IMR-90 (cell line): ENCODE measurements at regions not wholly inside any gene's neighbourhood (a gene's known extent, or its start where the extent isn't known, plus 50 kb on each side); places are given as distances from the start of the nearest gene placed in this dataset.
A peak's percentile ranks its signal among the peaks of the same experiment; 100 is the strongest.

ENCODE experiments used
- ATAC-seq: fragments of 200-7000 bp; cut with Tn5 transposase; 2 replicates; pipeline ENCODE4 v1.9.1; 2020; ENCODE audit warnings: low read depth, mild to moderate bottlenecking, moderate library complexity
- BruUV-seq: library from RNA; stranded (reverse); fragments of 400-500 nt; replicated peaks from 2 replicates; lab custom pipeline; 2021; lab: Mats Ljungman, UMichigan
- CTCF ChIA-PET: fragments of 300-600 bp; formaldehyde crosslinking; extraction: SDS; loops from one replicate; lab custom pipeline; 2021; ENCODE audit warnings: antibody characterized with exemption; lab: Yijun Ruan, JAX
- POLR2A ChIA-PET: fragments of 300-600 bp; sonication (Branson Sonifier 250); formaldehyde crosslinking; loops from one replicate; lab custom pipeline; 2022; ENCODE audit warnings: antibody characterized with exemption; ENCODE audit not compliant: unreplicated experiment; lab: Charles Lee
- DNase-seq: peaks from one replicate; pipeline ENCODE4 v3.0.0; 2013
- H2AFZ ChIP-seq: replicated peaks from 2 replicates; pipeline ENCODE3; 2013; ENCODE audit warnings: low read length, mild to moderate bottlenecking; ENCODE audit not compliant: poor library complexity
- H2AK5ac ChIP-seq: 2 replicates; pipeline ENCODE4 v1.6.1; 2013; ENCODE audit warnings: low read depth, low read length, inconsistent platforms
- H2AK9ac ChIP-seq: replicated peaks from 2 replicates; pipeline ENCODE3; 2013; ENCODE audit warnings: mild to moderate bottlenecking, low read depth, low read length, moderate library complexity; ENCODE audit not compliant: poor library complexity
- H2BK120ac ChIP-seq: 2 replicates; pipeline ENCODE4 v1.6.1; 2013; ENCODE audit warnings: low read depth, low read length, inconsistent platforms
- H2BK15ac ChIP-seq: 3 replicates; pipeline ENCODE4 v1.6.1; 2013; ENCODE audit warnings: low read depth, low read length, inconsistent platforms
- H2BK20ac ChIP-seq: 2 replicates; pipeline ENCODE4 v1.6.1; 2013; ENCODE audit warnings: low read depth, mild to moderate bottlenecking, inconsistent platforms, low read length, moderate library complexity
- H2BK5ac ChIP-seq: 2 replicates; pipeline ENCODE4 v1.6.1; 2013; ENCODE audit warnings: mild to moderate bottlenecking, low read depth, low read length, inconsistent platforms; ENCODE audit not compliant: poor library complexity, severe bottlenecking
- H3K14ac ChIP-seq: replicated peaks from 2 replicates; pipeline ENCODE4 v1.6.1; 2013; ENCODE audit warnings: low read depth, low read length, inconsistent platforms
- H3K18ac ChIP-seq: 2 replicates; pipeline ENCODE4 v1.6.1; 2013; ENCODE audit warnings: low read depth, low read length, control low read depth
- H3K23ac ChIP-seq: 2 replicates; pipeline ENCODE4 v1.6.1; 2013; ENCODE audit warnings: low read depth, low read length, inconsistent platforms
- H3K27ac ChIP-seq: 2 replicates; pipeline ENCODE4 v1.5.1; 2013; ENCODE audit warnings: mild to moderate bottlenecking, control low read depth, low read length; ENCODE audit not compliant: insufficient read depth
- H3K27me3 ChIP-seq: 2 replicates; pipeline ENCODE4 v1.6.1; 2013; ENCODE audit warnings: low read length; ENCODE audit not compliant: control insufficient read depth, insufficient read depth
- H3K36me3 ChIP-seq: 2 replicates; pipeline ENCODE4 v1.6.1; 2013; ENCODE audit warnings: low read length, mixed read lengths; ENCODE audit not compliant: control insufficient read depth, insufficient read depth
- H3K4ac ChIP-seq: 2 replicates; pipeline ENCODE4 v1.6.1; 2013; ENCODE audit warnings: low read depth, low read length, inconsistent platforms
- H3K4me1 ChIP-seq: 2 replicates; pipeline ENCODE4 v1.6.1; 2013; ENCODE audit warnings: low read length, mixed read lengths; ENCODE audit not compliant: control insufficient read depth, insufficient read depth
- H3K4me2 ChIP-seq: 2 replicates; pipeline ENCODE4 v1.6.1; 2013; ENCODE audit warnings: low read depth, mild to moderate bottlenecking, control low read depth, low read length, moderate library complexity
- H3K4me3 ChIP-seq: 2 replicates; pipeline ENCODE4 v1.5.1; 2013; ENCODE audit warnings: low read depth, mild to moderate bottlenecking, control low read depth, low read length, moderate library complexity; ENCODE audit not compliant: insufficient read depth
- H3K56ac ChIP-seq: 2 replicates; pipeline ENCODE4 v1.6.1; 2013; ENCODE audit warnings: low read length, inconsistent platforms; ENCODE audit not compliant: insufficient read depth; ENCODE audit errors: extremely low read depth
- H3K79me1 ChIP-seq, 2 experiments: 2 replicates each; pipeline ENCODE4 v1.6.1; 2013; ENCODE audit warnings: low read length in 2 of 2, inconsistent platforms in 1 of 2, low read depth in 1 of 2
- H3K9ac ChIP-seq: 2 replicates; pipeline ENCODE4 v1.6.1; 2013; ENCODE audit warnings: low read depth, low read length, control low read depth
- H3K9me1 ChIP-seq: 2 replicates; pipeline ENCODE4 v1.6.1; 2013; ENCODE audit warnings: low read length, inconsistent platforms; ENCODE audit not compliant: insufficient read depth
- H3K9me3 ChIP-seq: 2 replicates; pipeline ENCODE4 v1.6.1; 2013; ENCODE audit warnings: low read length; ENCODE audit not compliant: control insufficient read depth, insufficient read depth
- H4K20me1 ChIP-seq: 2 replicates; pipeline ENCODE4 v1.6.1; 2013; ENCODE audit warnings: low read length, inconsistent platforms; ENCODE audit not compliant: insufficient read depth
- H4K5ac ChIP-seq: 2 replicates; pipeline ENCODE4 v1.6.1; 2013; ENCODE audit warnings: mild to moderate bottlenecking, low read depth, low read length, control low read depth
- H4K8ac ChIP-seq, 2 experiments: 2 replicates each; pipeline ENCODE4 v1.6.1; 2013; ENCODE audit warnings: low read depth in 2 of 2, low read length in 2 of 2, control low read depth in 1 of 2, inconsistent platforms in 1 of 2
- H4K91ac ChIP-seq: 2 replicates; pipeline ENCODE4 v1.6.1; 2013; ENCODE audit warnings: low read depth, low read length, inconsistent platforms; ENCODE audit not compliant: insufficient read depth
- BHLHE40 ChIP-seq: fragments of 150-350 bp; IDR thresholded peaks from 2 replicates; pipeline ENCODE4 v1.6.1; 2016; ENCODE audit warnings: mild to moderate bottlenecking, low read depth, low read length
- CEBPB ChIP-seq: IDR thresholded peaks from 2 replicates; pipeline ENCODE4 v1.6.1; 2012; ENCODE audit warnings: low read depth, low read length, improper control_type of control experiment
- FOS ChIP-seq: fragments of 150-350 bp; IDR thresholded peaks from 2 replicates; pipeline ENCODE4 v1.6.1; 2016; ENCODE audit warnings: low read depth, low read length
- MAZ ChIP-seq: IDR thresholded peaks from 2 replicates; pipeline ENCODE4 v1.6.1; 2012; ENCODE audit warnings: low read depth, mild to moderate bottlenecking, low read length, improper control_type of control experiment, moderate library complexity, borderline replicate concordance
- MXI1 ChIP-seq: IDR thresholded peaks from 2 replicates; pipeline ENCODE4 v1.6.1; 2012; ENCODE audit warnings: low read depth, mild to moderate bottlenecking, low read length, moderate library complexity, borderline replicate concordance
- NFE2L2 ChIP-seq: fragments of 150-350 bp; IDR thresholded peaks from 2 replicates; pipeline ENCODE4 v1.6.1; 2016; ENCODE audit warnings: low read depth, mild to moderate bottlenecking, low read length
- POLR2A ChIP-seq: IDR thresholded peaks from 2 replicates; pipeline ENCODE4 v1.6.1; 2012; ENCODE audit warnings: mild to moderate bottlenecking, low read depth, low read length
- RAD21 ChIP-seq: IDR thresholded peaks from 2 replicates; pipeline ENCODE4 v1.6.1; 2012; ENCODE audit warnings: low read length, improper control_type of control experiment
- RCOR1 ChIP-seq: IDR thresholded peaks from 2 replicates; pipeline ENCODE4 v1.6.1; 2012; ENCODE audit warnings: mild to moderate bottlenecking, low read length, improper control_type of control experiment; ENCODE audit not compliant: insufficient replicate concordance
- SMC3 ChIP-seq: fragments of 150-350 bp; IDR thresholded peaks from 2 replicates; pipeline ENCODE4 v1.6.1; 2016; ENCODE audit warnings: low read depth, mild to moderate bottlenecking, antibody characterized with exemption, low read length, moderate library complexity
- WGBS, 2 experiments: methylation state at CpG; one replicate each; pipeline versions ENCODE4 v1.1.5 to v1.1.7; 2013; ENCODE audit warnings: missing lambda C conversion rate in 2 of 2; ENCODE audit not compliant: insufficient read length in 1 of 2; ENCODE audit errors: extremely low coverage in 2 of 2; 5-methylcytosine and 5-hydroxymethylcytosine counted together
- dilution Hi-C: fragments of 300-500 bp; cut with HindIII; formaldehyde crosslinking; loops from one replicate; pipeline ENCODE4 v1.14.3; 2018; ENCODE audit warnings: low sequenced_read_pairs; ENCODE audit not compliant: unreplicated experiment
- in situ Hi-C: fragments of 300-500 bp; cut with MboI; formaldehyde crosslinking; loops from 3 replicates; pipeline ENCODE4 v1.14.3; 2019; ENCODE audit warnings: low sequenced_read_pairs, inconsistent platforms, mixed read lengths
- intact Hi-C: fragments of 100-400 bp; cut with micrococcal nuclease; formaldehyde crosslinking; loops from 2 replicates; pipeline ENCODE4 v1.10.0; 2022
- TF ChIP-seq, protein P1 (sequence below): fragments of 150-350 bp; IDR thresholded peaks from 2 replicates; pipeline ENCODE4 v1.6.1; 2017; ENCODE audit warnings: mild to moderate bottlenecking, antibody characterized with exemption, low read length, low read depth
- TF ChIP-seq, protein P2 (sequence below): conservative IDR thresholded peaks from 2 replicates; pipeline ENCODE4 v1.5.1; 2012; ENCODE audit warnings: mild to moderate bottlenecking, low read depth, low read length, improper control_type of control experiment

DNA sequence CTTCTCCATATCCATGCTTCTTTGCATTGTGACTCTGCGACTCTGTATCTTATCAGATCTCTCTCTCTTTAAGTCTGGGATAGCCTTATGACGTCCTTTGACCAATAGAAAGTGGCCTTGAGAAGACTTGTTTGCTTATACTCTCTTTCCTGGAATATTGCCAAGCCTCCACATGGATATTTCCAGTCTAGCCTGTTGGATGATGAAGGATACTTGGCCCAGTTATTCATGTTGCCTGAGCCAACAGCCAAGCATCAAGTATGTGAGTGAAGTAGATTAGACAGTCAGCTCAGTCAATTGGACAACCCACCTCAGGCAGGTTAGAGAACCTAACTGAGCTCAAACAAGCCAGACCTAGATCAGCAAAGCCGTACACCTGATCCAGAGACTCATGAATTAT lies 864.2 kb upstream of the MGAT4C start:
- H3K9ac ChIP-seq = no peak overlapping the region
- H2BK120ac ChIP-seq = no peak overlapping the region
- H3K18ac ChIP-seq = no peak overlapping the region
- no peaks in the 10 kb centered on the region for H3K79me1 ChIP-seq
- H3K23ac ChIP-seq = no peak overlapping the region
- DNase-seq = peak; percentile 2
- no peaks in the 10 kb centered on the region for H4K20me1 ChIP-seq
- TF ChIP-seq NFE2L2 (no peak), RAD21 (no peak), SMC3 (no peak), MXI1 (no peak), RCOR1 (no peak), MAZ (no peak), BHLHE40 (no peak), CEBPB (no peak), FOS (no peak), POLR2A (no peak)
- TF ChIP-seq, protein P1, sequence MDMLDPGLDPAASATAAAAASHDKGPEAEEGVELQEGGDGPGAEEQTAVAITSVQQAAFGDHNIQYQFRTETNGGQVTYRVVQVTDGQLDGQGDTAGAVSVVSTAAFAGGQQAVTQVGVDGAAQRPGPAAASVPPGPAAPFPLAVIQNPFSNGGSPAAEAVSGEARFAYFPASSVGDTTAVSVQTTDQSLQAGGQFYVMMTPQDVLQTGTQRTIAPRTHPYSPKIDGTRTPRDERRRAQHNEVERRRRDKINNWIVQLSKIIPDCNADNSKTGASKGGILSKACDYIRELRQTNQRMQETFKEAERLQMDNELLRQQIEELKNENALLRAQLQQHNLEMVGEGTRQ = no peak
- TF ChIP-seq, protein P2, sequence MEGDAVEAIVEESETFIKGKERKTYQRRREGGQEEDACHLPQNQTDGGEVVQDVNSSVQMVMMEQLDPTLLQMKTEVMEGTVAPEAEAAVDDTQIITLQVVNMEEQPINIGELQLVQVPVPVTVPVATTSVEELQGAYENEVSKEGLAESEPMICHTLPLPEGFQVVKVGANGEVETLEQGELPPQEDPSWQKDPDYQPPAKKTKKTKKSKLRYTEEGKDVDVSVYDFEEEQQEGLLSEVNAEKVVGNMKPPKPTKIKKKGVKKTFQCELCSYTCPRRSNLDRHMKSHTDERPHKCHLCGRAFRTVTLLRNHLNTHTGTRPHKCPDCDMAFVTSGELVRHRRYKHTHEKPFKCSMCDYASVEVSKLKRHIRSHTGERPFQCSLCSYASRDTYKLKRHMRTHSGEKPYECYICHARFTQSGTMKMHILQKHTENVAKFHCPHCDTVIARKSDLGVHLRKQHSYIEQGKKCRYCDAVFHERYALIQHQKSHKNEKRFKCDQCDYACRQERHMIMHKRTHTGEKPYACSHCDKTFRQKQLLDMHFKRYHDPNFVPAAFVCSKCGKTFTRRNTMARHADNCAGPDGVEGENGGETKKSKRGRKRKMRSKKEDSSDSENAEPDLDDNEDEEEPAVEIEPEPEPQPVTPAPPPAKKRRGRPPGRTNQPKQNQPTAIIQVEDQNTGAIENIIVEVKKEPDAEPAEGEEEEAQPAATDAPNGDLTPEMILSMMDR = no peak
- 0 out of 2 replicates have a peak, but pooled peaks cover 2% of the 10 kb centered on the region for H3K9me3 ChIP-seq
- H2BK15ac ChIP-seq = no peak overlapping the region
- H3K4me2 ChIP-seq = no peak overlapping the region
- H2BK5ac ChIP-seq = no peak overlapping the region
- no peak overlapping the region for H2BK20ac ChIP-seq
- WGBS, 2 experiments = no CpG with 5 or more reads among the region's 3 CpGs
- no peak overlapping the region for H2AK5ac ChIP-seq
- H3K4me3 ChIP-seq = no peak overlapping the region
- in situ Hi-C loops = no loop called here
- no peaks in the 10 kb centered on the region for H3K36me3 ChIP-seq
- no peak overlapping the region for H2AFZ ChIP-seq
- intact Hi-C loops = no loop called here
- no peak overlapping the region for H3K4ac ChIP-seq
- H2AK9ac ChIP-seq = no peak overlapping the region
- POLR2A ChIA-PET = no interaction called here
- no peak overlapping the region for H4K5ac ChIP-seq
- H3K27me3 ChIP-seq = no peaks in the 10 kb centered on the region
- dilution Hi-C loops = no loop called here
- no peak overlapping the region for H3K14ac ChIP-seq
- no peaks in the 10 kb centered on the region for H3K4me1 ChIP-seq
- H4K8ac ChIP-seq = no peak overlapping the region
- H3K9me1 ChIP-seq = no peaks in the 10 kb centered on the region
- CTCF ChIA-PET = no interaction called here
- H3K56ac ChIP-seq = no peak overlapping the region
- no peak for ATAC-seq
- H4K91ac ChIP-seq = no peak overlapping the region
- BruUV-seq = no TSS peak
- no peak overlapping the region for H3K27ac ChIP-seq
